Inferior parietal cortex (tissue), 1 donor: ENCODE measurements at regions not wholly inside any gene's neighbourhood (a gene's known extent, or its start where the extent isn't known, plus 50 kb on each side); places are given as distances from the start of the nearest gene placed in this dataset.

Experiments
- DNase-seq: peaks from one replicate; pipeline ENCODE4 v3.0.0-alpha.2; 2016; ENCODE audit errors: extremely low spot score

- no peak for DNase-seq
Measured at GRCh38 chr9:78563269-78563668, 266.3 kb downstream of the PSAT1 start.

- DNase-seq, result no peak
Measured at GRCh38 chr9:78565481-78565880, 268.6 kb downstream of the PSAT1 start.

GRCh38 chr9:78566521-78566920 lies 269.6 kb downstream of the PSAT1 start:
- no peak for DNase-seq

GRCh38 chr9:78566948-78567675 lies 270.2 kb downstream of the PSAT1 start:
- DNase-seq, result no peak

- DNase-seq, result no peak
Measured at GRCh38 chr9:78567693-78568092, 270.8 kb downstream of the PSAT1 start.

DNA sequence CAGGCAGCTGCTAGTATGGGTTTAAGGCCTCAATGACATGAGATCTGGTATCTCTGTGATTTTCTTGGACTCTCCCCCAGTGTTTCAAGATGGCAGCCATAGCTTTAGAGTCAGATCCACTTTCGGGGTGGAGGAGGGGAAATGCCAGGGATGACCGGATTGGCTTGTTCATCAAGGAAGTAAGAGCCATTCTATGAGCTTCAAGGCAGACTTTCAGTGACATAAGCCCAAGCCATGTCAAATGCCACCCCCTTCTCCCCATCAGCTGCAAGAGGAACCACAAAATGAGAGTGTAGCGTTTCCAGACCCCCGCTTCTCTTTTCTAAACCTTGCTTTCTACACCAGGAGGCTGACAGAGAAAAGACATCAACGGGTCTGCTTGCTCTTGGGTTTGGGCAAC lies 271.8 kb downstream of the PSAT1 start:
- no peak for DNase-seq

DNA sequence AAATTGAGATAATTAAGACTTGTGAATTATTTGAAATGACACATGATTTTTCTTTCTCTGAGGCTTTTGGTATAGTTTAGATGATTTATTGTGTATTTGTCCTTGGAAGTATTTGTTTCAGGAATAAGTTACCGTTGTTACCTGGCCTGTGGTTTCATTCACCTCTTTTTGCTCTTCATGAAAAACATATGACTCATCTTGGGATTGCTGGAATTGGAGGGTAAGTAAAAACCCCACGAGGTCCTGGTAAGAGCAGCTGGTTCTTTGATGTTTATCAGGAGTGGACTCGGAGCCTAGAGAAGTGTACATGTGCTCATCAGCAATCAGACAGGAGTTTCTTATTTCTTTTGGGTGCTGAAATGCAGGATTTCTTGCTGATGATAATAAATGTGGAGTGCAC lies 275.3 kb downstream of the PSAT1 start:
- no peak for DNase-seq

- DNase-seq, result no peak
Measured at GRCh38 chr9:78573205-78573604, 276.3 kb downstream of the PSAT1 start.

DNA sequence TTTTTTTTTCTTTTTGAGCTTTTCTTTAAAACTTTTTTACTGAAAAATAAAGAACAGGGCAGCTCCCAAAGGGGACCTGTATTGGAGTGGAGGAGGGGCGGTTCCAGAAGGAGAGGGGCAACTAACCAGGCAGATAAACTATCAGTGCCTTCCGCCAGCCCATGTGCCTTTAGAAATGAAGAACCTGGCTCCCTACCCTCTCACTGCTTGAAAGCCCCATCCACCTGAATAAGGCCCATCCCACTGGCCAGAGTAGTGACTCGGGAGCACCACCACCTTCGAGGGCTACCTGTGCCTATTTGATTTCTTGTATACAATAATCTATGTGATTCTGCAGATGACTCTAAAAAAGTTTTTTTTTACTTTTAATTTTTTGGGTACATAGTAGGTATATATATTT lies 276.7 kb downstream of the PSAT1 start:
- no peak for DNase-seq

DNA sequence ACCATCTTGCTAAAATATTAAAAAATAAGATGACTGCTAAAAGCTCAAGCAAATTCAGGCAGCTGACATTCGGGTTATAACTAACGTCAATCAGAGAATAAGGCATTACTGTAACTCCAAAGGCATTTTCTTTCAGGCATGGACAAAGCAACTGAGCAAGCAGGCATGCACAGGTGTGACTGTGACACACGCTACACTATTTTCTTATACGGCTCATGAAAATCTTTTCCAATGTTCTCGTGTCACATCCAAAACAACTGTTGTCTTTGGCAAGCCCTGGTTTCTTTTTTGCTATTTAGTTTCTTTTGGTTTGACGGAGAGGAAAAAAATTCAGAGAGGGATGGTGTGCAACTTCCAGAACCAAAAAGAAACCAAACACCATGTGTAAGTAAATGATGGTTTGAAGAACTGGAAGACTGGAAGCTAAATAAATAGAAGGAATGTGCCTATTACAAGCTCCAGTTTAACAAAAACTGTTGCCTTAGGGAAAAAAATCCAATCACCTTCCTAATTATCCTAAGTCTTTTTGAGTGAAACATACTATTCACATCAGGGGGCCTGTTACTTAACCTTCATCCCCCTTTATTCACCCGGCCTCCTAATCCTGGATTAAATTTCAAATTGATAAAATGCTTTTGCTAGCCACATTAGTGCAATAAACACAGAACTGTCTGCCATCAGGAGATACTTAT lies 277.6 kb downstream of the PSAT1 start:
- DNase-seq, result no peak

- DNase-seq, result no peak
Measured at GRCh38 chr9:78575081-78575480, 278.2 kb downstream of the PSAT1 start.

GRCh38 chr9:78575771-78576170 lies 278.8 kb downstream of the PSAT1 start:
- no peak for DNase-seq

DNA sequence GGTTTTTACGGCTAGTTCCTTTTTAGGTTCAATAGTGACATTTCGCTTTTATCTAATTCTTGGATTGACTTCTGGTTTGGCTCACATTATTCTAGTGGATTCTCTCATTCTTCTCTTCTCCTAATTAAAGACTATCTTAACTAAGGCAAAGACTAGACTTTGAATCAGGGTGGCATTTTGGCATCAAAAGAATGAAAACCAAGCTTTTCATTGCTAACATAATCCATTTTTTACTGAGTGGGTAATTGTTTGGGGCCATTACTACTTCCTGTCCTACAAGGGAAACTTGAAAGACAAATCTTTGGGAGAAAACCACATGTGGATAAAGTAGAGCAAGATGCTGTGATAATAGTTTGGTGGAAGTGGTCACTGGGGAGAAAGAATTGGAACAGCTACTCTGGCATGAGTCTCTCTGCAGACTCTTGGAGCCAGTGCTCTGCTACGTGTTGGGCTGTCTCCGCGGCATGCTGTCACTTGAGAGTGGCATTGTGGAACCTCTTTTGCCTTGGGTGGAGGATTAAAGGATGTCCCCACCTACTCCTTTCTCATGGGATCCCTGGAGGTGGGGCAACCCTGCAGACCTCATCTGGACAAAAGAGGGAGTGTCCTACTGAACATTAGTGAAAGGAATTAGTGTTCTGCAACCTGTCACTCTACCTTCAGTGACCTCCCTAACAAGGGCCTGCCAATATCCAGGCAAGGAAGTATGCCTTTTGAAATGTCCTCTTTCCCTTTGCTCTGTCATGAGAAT lies 280.4 kb downstream of the PSAT1 start:
- DNase-seq, result no peak

DNA sequence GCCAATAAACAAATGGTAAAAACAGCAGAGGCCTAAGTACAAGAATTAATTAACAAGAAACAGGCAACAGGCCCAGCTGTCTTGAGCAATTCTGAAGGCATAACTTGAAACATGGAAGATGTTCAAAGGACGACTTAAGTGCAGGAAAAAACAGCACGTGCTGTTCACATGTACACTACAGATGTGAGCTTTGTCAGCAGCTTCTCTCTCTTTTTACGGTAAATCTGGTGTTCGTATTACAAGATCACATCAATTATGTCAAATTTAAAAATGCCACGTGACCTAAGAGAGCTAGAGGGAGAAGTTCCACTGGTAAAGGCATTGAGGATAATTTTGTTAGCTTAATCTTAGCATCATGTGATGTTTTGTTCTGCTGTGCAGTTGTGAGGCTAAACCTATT lies 281.1 kb downstream of the PSAT1 start:
- DNase-seq, result no peak

GRCh38 chr9:78582821-78583220 lies 285.9 kb downstream of the PSAT1 start:
- no peak for DNase-seq

DNA sequence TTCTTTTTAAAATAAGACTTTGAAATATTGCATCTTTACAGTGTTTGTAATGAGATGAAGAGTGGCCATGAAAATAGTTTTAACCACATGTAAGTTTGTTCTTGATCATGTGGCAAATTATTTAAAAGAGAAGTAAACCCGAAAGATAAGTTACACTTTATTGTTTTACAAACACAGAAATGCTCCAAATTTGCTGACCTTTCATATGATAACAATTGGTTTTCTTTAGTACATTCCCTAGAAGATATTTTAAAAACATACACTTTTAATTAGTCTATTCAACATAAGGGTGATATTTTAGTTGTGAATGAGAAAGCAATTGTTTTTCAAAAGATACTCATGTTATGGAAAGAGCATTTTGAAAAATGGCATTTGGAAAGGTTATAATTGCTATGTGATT lies 287.7 kb downstream of the PSAT1 start:
- no peak for DNase-seq

- DNase-seq, result no peak
Measured at GRCh38 chr9:78585909-78586308, 289.0 kb downstream of the PSAT1 start.

GRCh38 chr9:78590068-78590467 lies 293.1 kb downstream of the PSAT1 start:
- no peak for DNase-seq

DNA sequence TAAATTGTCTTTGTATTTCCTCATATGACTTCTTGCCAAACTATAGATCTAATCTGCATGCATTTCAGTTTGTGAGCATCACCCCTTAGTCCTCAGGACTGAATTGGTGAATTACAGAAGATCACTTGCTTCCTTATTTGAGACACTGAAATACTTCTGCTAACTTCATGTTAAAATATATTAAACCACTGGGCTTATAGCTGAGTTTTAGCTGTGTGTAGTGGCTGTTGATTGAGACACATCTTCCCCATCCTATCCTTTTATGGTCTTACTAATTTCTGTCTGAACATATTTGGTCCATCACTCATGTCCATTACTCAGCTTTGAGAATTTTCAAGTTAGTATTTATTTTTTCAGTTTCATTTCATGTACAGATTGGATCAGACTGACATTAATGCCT lies 295.9 kb downstream of the PSAT1 start:
- no peak for DNase-seq

GRCh38 chr9:78595200-78595945 lies 298.4 kb downstream of the PSAT1 start:
- DNase-seq, result no peak

- no peak for DNase-seq
Measured at GRCh38 chr9:78596346-78596745, 299.4 kb downstream of the PSAT1 start.

DNA sequence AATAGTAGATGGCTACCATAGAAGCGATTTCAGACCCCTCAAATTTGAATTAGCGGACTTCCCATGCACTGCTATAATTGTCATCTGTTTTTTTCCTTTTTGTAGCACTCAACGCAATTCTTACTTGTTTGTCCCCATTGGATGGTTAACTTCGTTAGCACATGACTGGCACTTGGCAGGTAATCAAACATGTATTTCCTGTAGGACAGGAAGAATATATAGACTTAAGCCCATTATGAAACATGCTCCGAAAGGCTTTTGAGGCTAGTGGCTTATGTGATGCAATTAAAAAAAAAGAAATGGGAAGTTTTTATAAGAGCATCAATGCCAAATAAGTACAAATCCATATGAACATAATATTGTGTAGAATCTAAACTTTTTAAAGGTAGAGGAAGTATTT lies 301.2 kb downstream of the PSAT1 start:
- DNase-seq, result no peak
